ENCODE measurements at regions not wholly inside any gene's neighbourhood (a gene's known extent, or its start where the extent isn't known, plus 50 kb on each side); places are given as distances from the start of the nearest gene placed in this dataset.

- peak; percentile 47 for DNase-seq (ENCODE audit: low spot score)
- FAIRE-seq: no peak
These were observed 261.2 kb downstream of the SKIDA1 start for GRCh38 chr10:21264271-21264670.

DNA sequence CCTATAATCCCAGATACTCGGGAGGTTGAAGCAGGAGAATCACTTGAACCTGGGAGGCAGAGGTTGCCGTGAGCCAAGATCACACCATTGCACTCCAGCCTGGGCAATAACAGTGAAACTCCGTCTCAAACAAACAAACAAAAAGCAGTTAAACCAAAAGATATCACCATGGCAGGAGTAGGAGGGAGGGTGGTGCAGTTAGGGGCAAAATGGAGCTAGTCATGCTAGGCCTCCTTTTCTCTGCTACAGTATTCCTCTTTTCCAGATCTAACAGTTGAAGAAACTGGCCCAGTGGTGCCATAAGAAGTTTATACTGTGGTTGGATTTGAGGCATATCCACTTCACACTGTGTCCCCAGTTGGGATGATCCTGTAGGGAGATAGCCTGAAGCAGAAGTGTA, 261.6 kb downstream of the SKIDA1 start:
- FAIRE-seq: no peak
- no peak for DNase-seq (ENCODE audit: low spot score)

GRCh38 chr10:21263263-21263803, 262.1 kb downstream of the SKIDA1 start:
- FAIRE-seq: no peak
- DNase-seq (ENCODE audit: low spot score): no peak

DNA sequence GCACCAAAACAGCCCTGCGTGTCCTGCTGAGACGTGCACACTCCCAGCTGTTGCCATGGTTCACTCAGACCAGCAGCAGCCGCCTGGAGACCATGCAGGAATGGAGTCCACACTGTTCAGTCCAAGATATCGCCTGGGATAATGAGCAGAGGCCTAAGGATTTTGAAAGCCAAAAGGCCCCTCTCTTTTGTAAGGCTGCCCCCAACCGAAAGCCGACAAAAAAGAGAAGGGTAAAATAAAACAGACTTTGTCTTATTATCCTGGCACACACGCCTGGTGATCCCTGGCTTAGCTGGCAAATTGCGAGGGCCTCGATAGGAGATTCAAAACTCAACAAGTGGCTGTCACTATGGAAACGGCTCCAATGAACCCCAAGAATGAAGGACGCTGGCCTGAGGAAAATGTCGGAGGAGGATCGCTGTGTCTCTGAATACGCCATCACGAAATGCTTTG, 263.6 kb downstream of the SKIDA1 start:
- FAIRE-seq (no peak), DNase-seq (ENCODE audit: low spot score) (no peak)

GRCh38 chr10:21260506-21261149, 264.9 kb downstream of the SKIDA1 start:
- FAIRE-seq (no peak), DNase-seq (ENCODE audit: low spot score) (no peak)

- FAIRE-seq: no peak
- no peak for DNase-seq (ENCODE audit: low spot score)
These were observed 265.4 kb downstream of the SKIDA1 start for GRCh38 chr10:21260066-21260465.

- no peak for DNase-seq (ENCODE audit: low spot score)
- no peak for FAIRE-seq
These were observed 267.6 kb downstream of the SKIDA1 start for GRCh38 chr10:21257919-21258318.

GRCh38 chr10:21257191-21257590, 268.3 kb downstream of the SKIDA1 start:
- DNase-seq (ENCODE audit: low spot score): no peak
- FAIRE-seq: no peak

DNA sequence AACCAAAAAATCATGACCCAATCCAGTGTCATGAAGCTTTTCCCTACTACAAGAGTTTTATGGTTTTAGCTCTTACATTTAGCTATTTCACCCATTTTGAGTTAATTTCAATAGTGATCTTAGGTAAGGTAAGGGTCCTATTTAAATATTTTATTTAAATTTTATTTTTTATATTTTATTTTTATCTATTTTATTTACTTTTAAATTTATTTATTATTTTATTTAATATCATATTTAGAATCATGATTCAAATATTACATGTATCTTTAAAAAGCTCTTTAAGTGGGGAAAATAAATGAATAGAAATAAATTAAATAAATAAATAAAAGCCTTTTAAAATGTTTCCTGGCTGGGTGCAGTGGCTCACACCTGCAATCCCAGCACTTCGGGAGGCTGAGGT, 276.0 kb downstream of the SKIDA1 start:
- DNase-seq (ENCODE audit: low spot score): no peak
- no peak for FAIRE-seq

GRCh38 chr10:21247592-21247991, 277.9 kb downstream of the SKIDA1 start:
- FAIRE-seq: no peak

DNA sequence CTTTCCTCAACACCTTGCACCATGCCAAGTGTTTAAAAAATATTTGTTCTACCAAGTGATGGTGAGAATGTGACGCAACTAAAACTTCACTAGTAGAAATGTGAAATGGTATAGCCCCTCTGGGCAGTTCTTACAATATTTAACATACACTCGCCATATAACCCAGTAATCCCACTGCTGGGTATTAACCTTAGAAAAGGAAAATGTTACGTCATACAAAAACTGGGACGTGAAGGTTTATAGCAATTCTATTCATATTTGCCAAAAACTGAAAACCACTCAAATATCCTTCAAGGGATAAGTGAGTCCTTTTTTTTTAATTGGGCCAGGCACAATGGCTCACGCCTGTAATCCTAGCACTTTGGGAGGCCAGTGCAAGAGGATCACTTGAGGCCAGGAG, 279.3 kb downstream of the SKIDA1 start:
- FAIRE-seq (no peak), DNase-seq (ENCODE audit: low spot score) (no peak)

More at GRCh38 chr10:21247592-21247991, 277.9 kb downstream of the SKIDA1 start:
- no peak for DNase-seq (ENCODE audit: low spot score)

DNA sequence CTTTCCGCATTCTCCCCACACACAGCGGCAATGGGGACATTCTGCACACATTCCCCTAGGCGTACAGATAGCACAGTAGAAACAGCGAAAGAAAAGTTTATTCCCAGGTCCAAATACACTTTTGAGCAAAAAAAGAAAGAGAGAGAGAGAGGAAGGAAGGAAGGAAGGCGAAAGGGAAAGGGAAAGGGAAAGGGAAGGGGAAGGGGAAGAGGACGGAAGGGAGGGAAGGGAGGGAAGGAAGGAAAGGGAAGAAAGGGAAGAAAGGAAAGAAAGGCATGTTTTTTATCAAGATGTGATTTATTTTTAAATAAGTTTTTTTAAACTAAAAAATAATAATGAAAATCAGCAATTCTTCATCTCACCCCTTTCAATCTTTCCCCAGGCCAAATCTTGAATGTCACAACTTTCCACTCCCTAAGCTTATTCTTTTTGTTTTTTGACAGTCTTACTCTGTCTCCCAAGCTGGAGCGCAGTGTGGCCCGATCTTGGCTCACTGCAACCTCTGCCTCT, 281.7 kb downstream of the SKIDA1 start:
- DNase-seq (ENCODE audit: low spot score) (no peak), FAIRE-seq (no peak)

GRCh38 chr10:21242915-21243314, 282.6 kb downstream of the SKIDA1 start:
- FAIRE-seq (no peak), DNase-seq (ENCODE audit: low spot score) (no peak)

DNA sequence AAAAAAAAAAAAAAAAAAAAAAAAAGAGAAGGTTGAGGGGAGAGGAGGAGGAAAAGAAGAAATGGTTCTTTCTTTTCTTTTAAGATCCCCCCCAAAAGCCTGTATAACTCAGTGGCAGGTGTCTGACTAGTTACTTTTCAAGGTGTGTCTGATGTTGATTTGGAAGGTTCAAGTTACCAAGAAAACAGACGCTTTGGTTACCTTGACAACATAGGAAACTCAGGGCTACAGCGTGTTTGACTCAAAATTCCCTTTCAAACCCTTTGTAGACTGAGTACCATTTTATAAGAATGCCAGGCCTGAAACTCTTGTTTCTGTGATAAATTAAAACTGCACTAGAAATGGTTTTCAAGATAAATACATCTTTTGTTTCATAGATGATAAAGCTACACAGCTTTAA, 286.8 kb downstream of the SKIDA1 start:
- no peak for FAIRE-seq
- DNase-seq (ENCODE audit: low spot score): no peak

- FAIRE-seq: no peak
These were observed 287.4 kb downstream of the SKIDA1 start for GRCh38 chr10:21238044-21238443.

GRCh38 chr10:21234761-21235160, 290.7 kb downstream of the SKIDA1 start:
- DNase-seq (ENCODE audit: low spot score) (no peak), FAIRE-seq (peak; percentile 13)

More at GRCh38 chr10:21238044-21238443, 287.4 kb downstream of the SKIDA1 start:
- no peak for DNase-seq (ENCODE audit: low spot score)

DNA sequence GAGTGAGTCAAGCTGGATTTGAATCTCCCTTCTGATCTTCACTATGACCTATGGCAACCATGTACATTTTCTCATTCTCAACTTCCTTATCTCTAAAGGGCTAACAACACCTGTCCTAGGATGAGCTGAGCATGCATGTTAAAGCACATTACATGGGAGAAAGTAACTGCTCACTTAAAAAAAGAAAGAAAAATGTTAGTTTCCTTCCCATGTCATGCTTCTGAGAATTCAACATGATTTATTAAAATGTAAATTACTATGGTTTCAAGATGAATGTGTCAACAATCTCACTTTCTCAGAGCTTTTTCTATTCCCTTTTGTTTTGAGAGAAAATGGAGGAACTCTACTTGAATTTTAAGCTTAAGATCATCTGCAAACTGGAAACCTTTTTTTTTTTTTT, 295.3 kb downstream of the SKIDA1 start:
- FAIRE-seq (no peak), DNase-seq (ENCODE audit: low spot score) (no peak)

DNA sequence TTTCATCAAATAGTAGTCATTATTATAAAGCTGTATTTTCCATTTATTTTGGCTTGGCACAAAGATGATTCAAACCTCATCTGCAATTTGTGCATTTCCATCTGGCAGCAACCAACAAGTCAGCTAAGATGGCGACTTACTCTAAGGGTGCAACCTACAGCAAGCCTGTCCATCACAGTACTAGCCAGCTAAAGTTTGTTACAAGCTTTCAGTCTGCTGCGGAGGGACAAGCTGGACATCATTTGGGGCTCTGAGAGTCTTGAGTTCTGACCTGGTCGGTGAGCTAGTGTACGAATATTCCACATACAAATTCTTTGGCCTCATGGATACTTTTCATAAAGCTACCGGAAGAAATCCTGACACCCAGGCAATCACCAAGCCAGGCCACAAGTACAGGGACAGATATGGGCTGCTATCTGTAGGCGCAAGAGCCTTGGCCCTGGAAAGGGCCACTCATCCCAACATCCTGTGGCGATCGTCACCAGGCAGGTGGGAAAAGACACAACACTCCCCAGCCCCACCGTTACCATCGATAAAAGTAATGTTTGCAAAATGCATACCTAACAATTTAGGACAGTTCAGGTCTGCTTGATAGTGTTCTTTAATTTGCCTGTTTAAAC, 307.6 kb downstream of the SKIDA1 start:
- DNase-seq (ENCODE audit: low spot score): no peak
- FAIRE-seq: no peak

- FAIRE-seq (no peak), DNase-seq (ENCODE audit: low spot score) (no peak)
These were observed 308.4 kb downstream of the SKIDA1 start for GRCh38 chr10:21217107-21217506.

DNA sequence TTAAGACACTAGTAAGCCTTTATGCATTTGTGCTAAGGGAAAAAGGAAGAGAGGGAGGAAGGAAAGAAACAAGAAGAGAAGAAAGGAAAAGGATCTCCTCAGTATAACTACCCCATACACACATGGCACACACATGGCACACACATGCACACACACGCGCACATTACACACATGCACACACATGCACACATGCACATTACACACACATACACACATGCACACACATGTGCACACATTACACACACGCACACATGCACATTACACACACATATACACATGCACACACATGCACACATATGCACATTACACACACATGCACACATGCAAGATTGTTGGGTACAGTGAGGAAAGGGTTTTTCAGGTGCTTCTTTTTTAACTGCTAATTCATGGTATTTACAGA, 311.2 kb downstream of the SKIDA1 start:
- DNase-seq (ENCODE audit: low spot score) (no peak), FAIRE-seq (peak; percentile 95)

DNA sequence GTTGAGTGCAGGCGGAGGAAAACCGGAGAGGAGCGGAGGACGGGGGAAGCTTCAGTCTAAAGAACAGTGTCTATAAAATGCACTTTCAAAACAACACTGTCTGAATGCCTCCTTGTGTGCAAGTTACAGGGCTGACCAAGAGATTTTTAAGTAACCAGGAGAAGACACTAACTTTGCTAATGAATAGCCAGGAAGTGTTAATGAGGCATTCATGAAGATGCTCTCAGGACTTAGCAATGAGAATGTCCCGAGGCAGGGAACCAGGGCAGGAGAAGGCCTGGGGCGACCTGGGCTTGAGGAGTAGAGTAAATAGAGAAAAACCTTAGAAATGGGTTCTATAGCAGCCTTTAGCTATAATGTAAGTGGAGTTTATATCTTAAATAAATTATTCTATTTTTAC, 312.1 kb downstream of the SKIDA1 start:
- FAIRE-seq (no peak), DNase-seq (ENCODE audit: low spot score) (no peak)

- DNase-seq (ENCODE audit: low spot score) (no peak), FAIRE-seq (no peak)
These were observed 312.6 kb downstream of the SKIDA1 start for GRCh38 chr10:21212912-21213311.

DNA sequence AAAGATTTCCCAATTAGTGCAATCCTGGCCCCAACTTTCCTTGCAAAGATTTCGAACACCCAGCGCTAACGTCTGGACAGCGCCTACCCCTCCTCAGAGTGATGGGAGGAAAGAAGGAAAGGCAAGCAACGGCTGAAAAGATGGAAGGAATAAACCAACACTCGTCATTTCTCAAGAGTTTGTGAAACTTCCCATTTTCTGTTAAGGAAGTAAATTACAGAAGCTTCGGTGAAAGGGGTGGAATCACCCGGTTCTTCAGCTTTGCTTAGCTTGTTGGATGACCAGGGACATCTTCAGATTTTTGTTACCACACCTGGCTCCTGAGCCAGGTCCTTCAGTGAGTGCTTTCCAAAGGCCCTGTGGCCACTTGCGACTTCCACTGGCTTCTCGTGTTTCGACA, 313.1 kb downstream of the SKIDA1 start:
- FAIRE-seq: no peak
- no peak for DNase-seq (ENCODE audit: low spot score)

Measured in urothelium cell line (cell line).